GM12878 (cell line): ENCODE measurements at regions not wholly inside any gene's neighbourhood (a gene's known extent, or its start where the extent isn't known, plus 50 kb on each side); places are given as distances from the start of the nearest gene placed in this dataset.

Experiments
- ATAC-seq: fragments of 200-7000 bp; cut with Tn5 transposase; 3 replicates; pipeline ENCODE4 v1.9.1; 2020; ENCODE audit warnings: mild to moderate bottlenecking, moderate library complexity
- BruUV-seq: library from RNA; stranded (reverse); fragments of 400-500 nt; replicated peaks from 2 replicates; lab custom pipeline; 2021; lab: Mats Ljungman, UMichigan
- CTCF ChIA-PET: fragments of 300-600 bp; sonication (Branson Sonifier 250); formaldehyde crosslinking; extraction: SDS; loops from one replicate; lab custom pipeline; 2021; ENCODE audit warnings: inconsistent platforms; lab: Yijun Ruan, JAX
- POLR2A ChIA-PET: fragments of 350-600 bp; formaldehyde crosslinking; extraction: SDS; loops from one replicate; lab custom pipeline; 2021; ENCODE audit warnings: inconsistent platforms; lab: Charles Lee
- RAD21 ChIA-PET: fragments of 300-600 bp; sonication (Branson Sonifier 250); formaldehyde crosslinking; loops from one replicate; lab custom pipeline; 2023; ENCODE audit warnings: antibody characterized with exemption; ENCODE audit not compliant: unreplicated experiment; lab: Charles Lee
- SMC1A ChIA-PET: fragments of 300-600 bp; sonication (Branson Sonifier 250); formaldehyde crosslinking; loops from one replicate; lab custom pipeline; 2023; ENCODE audit not compliant: unreplicated experiment, uncharacterized antibody; lab: Charles Lee
- DNase-seq: peaks from one replicate; pipeline ENCODE4 v3.0.0-alpha.2; 2011; ENCODE audit warnings: low read depth, low spot score
- FAIRE-seq: peaks from 3 replicates; lab custom pipeline; 2011; peaks lifted over from hg19 to GRCh38; lab: Jason Lieb, UNC
- H2AFZ ChIP-seq: 2 replicates; pipeline ENCODE4 v1.6.0; 2011; ENCODE audit warnings: low read depth, low read length, control low read depth; ENCODE audit not compliant: control insufficient read depth
- H3K27ac ChIP-seq: 2 replicates; pipeline ENCODE4 v1.5.1; 2011; ENCODE audit warnings: control low read depth; ENCODE audit not compliant: control insufficient read depth, insufficient read depth
- H3K27me3 ChIP-seq, 2 experiments: replicated peaks in 1 of 2; 2 replicates each; pipeline versions ENCODE4 v1.6.0 to v1.6.1; 2011; ENCODE audit warnings: low read length in 1 of 2; ENCODE audit not compliant: control insufficient read depth in 2 of 2, insufficient read depth in 2 of 2
- H3K36me3 ChIP-seq, 2 experiments: 2 replicates each; pipeline ENCODE4 v1.5.1; 2011; ENCODE audit warnings: low read length in 1 of 2; ENCODE audit not compliant: control insufficient read depth in 2 of 2, insufficient read depth in 2 of 2
- H3K4me1 ChIP-seq: 2 replicates; pipeline ENCODE4 v1.6.1; 2011; ENCODE audit warnings: mild to moderate bottlenecking, low read length, moderate library complexity, mixed read lengths; ENCODE audit not compliant: control insufficient read depth, insufficient read depth
- H3K4me2 ChIP-seq: 2 replicates; pipeline ENCODE4 v1.6.0; 2011; ENCODE audit warnings: control low read depth; ENCODE audit not compliant: control insufficient read depth, insufficient read depth
- H3K4me3 ChIP-seq: fragments of 200-600 bp; sonication (generic); 2 replicates; pipeline ENCODE4 v1.5.1; 2016
- H3K79me2 ChIP-seq: 2 replicates; pipeline ENCODE4 v1.6.0; 2011; ENCODE audit warnings: low read length; ENCODE audit not compliant: control insufficient read depth, insufficient read depth
- H3K9ac ChIP-seq: 2 replicates; pipeline ENCODE4 v1.8.0; 2011; ENCODE audit warnings: low read length, control low read depth, mixed read lengths; ENCODE audit not compliant: control insufficient read depth, insufficient read depth
- H3K9me3 ChIP-seq: replicated peaks from 3 replicates; pipeline ENCODE4 v1.5.1; 2011; ENCODE audit warnings: mild to moderate bottlenecking, low read length; ENCODE audit not compliant: control insufficient read depth, insufficient read depth
- H4K20me1 ChIP-seq: 2 replicates; pipeline ENCODE4 v1.6.0; 2011; ENCODE audit not compliant: control insufficient read depth, insufficient read depth
- ATF7 ChIP-seq: fragments of 450-650 bp; IDR thresholded peaks from 2 replicates; pipeline ENCODE4 v1.6.1; 2016; ENCODE audit warnings: low read depth, mild to moderate bottlenecking
- MEF2B ChIP-seq: fragments of 450-650 bp; IDR thresholded peaks from 2 replicates; pipeline ENCODE4 v1.6.1; 2018; ENCODE audit warnings: mild to moderate bottlenecking, moderate library complexity; ENCODE audit not compliant: partially characterized antibody, poor library complexity, severe bottlenecking
- TCF7 ChIP-seq: IDR thresholded peaks from 2 replicates; pipeline ENCODE4 v1.6.1; 2014; ENCODE audit warnings: antibody characterized with exemption, borderline replicate concordance
- WGBS: methylation state at CpG from one replicate; pipeline ENCODE4 v1.1.6; 2016; ENCODE audit warnings: low lambda C conversion rate; ENCODE audit not compliant: insufficient replicate concordance, insufficient coverage; ENCODE audit errors: missing lambda C conversion rate; 5-methylcytosine and 5-hydroxymethylcytosine counted together
- in situ Hi-C: fragments of 300-500 bp; cut with MboI; formaldehyde crosslinking; loops from 9 replicates; pipeline ENCODE4 v1.14.3; 2018; ENCODE audit warnings: mixed read lengths
- intact Hi-C: fragments of 100-400 bp; cut with micrococcal nuclease; formaldehyde crosslinking; loops from one replicate; pipeline ENCODE4 v1.14.2; 2022; ENCODE audit not compliant: unreplicated experiment
- TF ChIP-seq, protein P1 (sequence below): fragments of 450-650 bp; IDR thresholded peaks from 2 replicates; pipeline ENCODE4 v1.6.1; 2017; ENCODE audit warnings: low read depth, mild to moderate bottlenecking, moderate library complexity

GRCh38 chr14:62270236-62270635, 508.0 kb downstream of the SNAPC1 start:
- ATAC-seq (no peak), DNase-seq (no peak), FAIRE-seq (no peak)
- Histone ChIP-seq H3K9me3 (no peaks in the 10 kb centered on the region), H3K27ac (no peak overlapping the region), H3K4me3 (no peak overlapping the region), H4K20me1 (no peaks in the 10 kb centered on the region), H3K4me2 (no peak overlapping the region), H3K27me3 (no peaks in the 10 kb centered on the region), H3K4me1 (no peaks in the 10 kb centered on the region), H2AFZ (no peak overlapping the region), H3K9ac (no peak overlapping the region), H3K36me3 (no peaks in the 10 kb centered on the region), H3K79me2 (no peaks in the 10 kb centered on the region)
- no peak for TF ChIP-seq TCF7
- no TSS peak for BruUV-seq
- ChIA-PET POLR2A (no interaction called here), SMC1A (no interaction called here), CTCF (no interaction called here), RAD21 (no interaction called here)
- in situ Hi-C loops, result no loop called here
- intact Hi-C loops, result no loop called here
- 0% methylated on average over 1 of the region's 1 CpG for WGBS

GRCh38 chr14:62280366-62280765, 518.1 kb downstream of the SNAPC1 start:
- FAIRE-seq (no peak), ATAC-seq (no peak), DNase-seq (no peak)
- CTCF ChIA-PET, result interaction anchor here (0.6 kb wide), 1 partner anchor 253 kb away, joined by 3 read pairs; no protein-coding TSS in a partner anchor
- in situ Hi-C loops (no loop called here), intact Hi-C loops (no loop called here)
- Histone ChIP-seq H3K4me3 (no peak overlapping the region), H2AFZ (no peak overlapping the region), H3K4me2 (no peak overlapping the region), H3K27me3 (no peaks in the 10 kb centered on the region), H3K36me3 (no peaks in the 10 kb centered on the region), H3K9ac (no peak overlapping the region), H3K9me3 (no peaks in the 10 kb centered on the region), H3K4me1 (no peaks in the 10 kb centered on the region), H3K27ac (no peak overlapping the region), H4K20me1 (no peaks in the 10 kb centered on the region), H3K79me2 (no peaks in the 10 kb centered on the region)
- TF ChIP-seq MEF2B (no peak), ATF7 (no peak)
- TF ChIP-seq, protein P1, sequence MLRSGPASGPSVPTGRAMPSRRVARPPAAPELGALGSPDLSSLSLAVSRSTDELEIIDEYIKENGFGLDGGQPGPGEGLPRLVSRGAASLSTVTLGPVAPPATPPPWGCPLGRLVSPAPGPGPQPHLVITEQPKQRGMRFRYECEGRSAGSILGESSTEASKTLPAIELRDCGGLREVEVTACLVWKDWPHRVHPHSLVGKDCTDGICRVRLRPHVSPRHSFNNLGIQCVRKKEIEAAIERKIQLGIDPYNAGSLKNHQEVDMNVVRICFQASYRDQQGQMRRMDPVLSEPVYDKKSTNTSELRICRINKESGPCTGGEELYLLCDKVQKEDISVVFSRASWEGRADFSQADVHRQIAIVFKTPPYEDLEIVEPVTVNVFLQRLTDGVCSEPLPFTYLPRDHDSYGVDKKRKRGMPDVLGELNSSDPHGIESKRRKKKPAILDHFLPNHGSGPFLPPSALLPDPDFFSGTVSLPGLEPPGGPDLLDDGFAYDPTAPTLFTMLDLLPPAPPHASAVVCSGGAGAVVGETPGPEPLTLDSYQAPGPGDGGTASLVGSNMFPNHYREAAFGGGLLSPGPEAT, result no peak
- RAD21 ChIA-PET, result no interaction called here
- POLR2A ChIA-PET, result no interaction called here
- SMC1A ChIA-PET, result no interaction called here
- BruUV-seq, result no TSS peak
